ENCODE measurements at regions not wholly inside any gene's neighbourhood (a gene's known extent, or its start where the extent isn't known, plus 50 kb on each side); places are given as distances from the start of the nearest gene placed in this dataset.

GRCh38 chr12:75642226-75642625, 130.8 kb upstream of the KRR1 start:
- H3K36me3 ChIP-seq: no peaks in the 10 kb centered on the region
- TF ChIP-seq CTCF (IDR thresholded peaks at IDR 0.05): no peak
- TF ChIP-seq EZH2phosphoT487 (IDR thresholded peaks at IDR 0.05): no peak
- no peak for TF ChIP-seq EZH2 (IDR thresholded peaks at IDR 0.05)
- H3K27ac ChIP-seq: no peak overlapping the region
- Mint-ChIP-seq H3K9me3 (no peaks in the 10 kb centered on the region), H3K4me1 (peaks cover 33% of the 10 kb centered on the region), H3K27me3 (ENCODE audit: insufficient read depth, low read depth) (peaks cover 2% of the 10 kb centered on the region), H3K27ac (no peak overlapping the region), H3K4me3 (no peak overlapping the region), H3K36me3 (no peaks in the 10 kb centered on the region)
- no peak for DNase-seq (ENCODE audit: low spot score)
- H3K9me3 ChIP-seq (ENCODE audit: low read depth): no peaks in the 10 kb centered on the region
- no peak overlapping the region for H3K4me2 ChIP-seq
- H4K20me1 ChIP-seq (ENCODE audit: low read depth): no peaks in the 10 kb centered on the region
- H2AFZ ChIP-seq (replicated peaks): no peak overlapping the region
- H3K27me3 ChIP-seq: no peaks in the 10 kb centered on the region
- H3F3A ChIP-seq (ENCODE audit: low read depth): no peaks in the 10 kb centered on the region
- H3K4me1 ChIP-seq: no peaks in the 10 kb centered on the region
- no peak overlapping the region for H3K4me3 ChIP-seq
- no peaks in the 10 kb centered on the region for H3K79me2 ChIP-seq (ENCODE audit: low read depth)
- no peak overlapping the region for H3K9ac ChIP-seq

GRCh38 chr12:75641031-75641780, 129.8 kb upstream of the KRR1 start:
- Histone ChIP-seq H3K27me3 (no peaks in the 10 kb centered on the region), H3K79me2 (ENCODE audit: low read depth) (no peaks in the 10 kb centered on the region), H3F3A (ENCODE audit: low read depth) (no peaks in the 10 kb centered on the region), H3K4me1 (no peaks in the 10 kb centered on the region), H3K4me2 (no peak overlapping the region), H3K4me3 (no peak overlapping the region), H3K36me3 (no peaks in the 10 kb centered on the region), H2AFZ (replicated peaks) (no peak overlapping the region), H4K20me1 (ENCODE audit: low read depth) (no peaks in the 10 kb centered on the region), H3K27ac (no peak overlapping the region), H3K9me3 (ENCODE audit: low read depth) (no peaks in the 10 kb centered on the region), H3K9ac (no peak overlapping the region)
- Mint-ChIP-seq H3K27me3 (ENCODE audit: insufficient read depth, low read depth) (peaks cover 2% of the 10 kb centered on the region), H3K4me3 (no peak overlapping the region), H3K9me3 (no peaks in the 10 kb centered on the region), H3K4me1 (peaks cover 29% of the 10 kb centered on the region), H3K36me3 (no peaks in the 10 kb centered on the region), H3K27ac (peak overlapping the region; percentile 13)
- no peak for DNase-seq (ENCODE audit: low spot score)
- TF ChIP-seq CTCF (IDR thresholded peaks at IDR 0.05) (no peak), EZH2phosphoT487 (IDR thresholded peaks at IDR 0.05) (no peak), EZH2 (IDR thresholded peaks at IDR 0.05) (no peak)

- H3K9me3 Mint-ChIP-seq: no peaks in the 10 kb centered on the region
- Histone ChIP-seq H3K9ac (no peak overlapping the region), H3K4me1 (peaks cover 13% of the 10 kb centered on the region), H2AFZ (replicated peaks) (no peak overlapping the region), H3K27me3 (no peaks in the 10 kb centered on the region), H3K36me3 (no peaks in the 10 kb centered on the region), H3K4me3 (no peak overlapping the region), H3K9me3 (ENCODE audit: low read depth) (no peaks in the 10 kb centered on the region), H3F3A (ENCODE audit: low read depth) (peaks cover 5% of the 10 kb centered on the region), H3K27ac (no peak overlapping the region), H3K79me2 (ENCODE audit: low read depth) (no peaks in the 10 kb centered on the region), H4K20me1 (ENCODE audit: low read depth) (no peaks in the 10 kb centered on the region), H3K4me2 (no peak overlapping the region)
- DNase-seq (ENCODE audit: low spot score): no peak
- no peak overlapping the region for H3K27ac Mint-ChIP-seq
- no peaks in the 10 kb centered on the region for H3K36me3 Mint-ChIP-seq
- no peak for TF ChIP-seq CTCF (IDR thresholded peaks at IDR 0.05)
- no peak for TF ChIP-seq EZH2phosphoT487 (IDR thresholded peaks at IDR 0.05)
- TF ChIP-seq EZH2 (IDR thresholded peaks at IDR 0.05): no peak
- H3K27me3 Mint-ChIP-seq (ENCODE audit: insufficient read depth, low read depth): peaks cover 2% of the 10 kb centered on the region
- peaks cover 41% of the 10 kb centered on the region for H3K4me1 Mint-ChIP-seq
- H3K4me3 Mint-ChIP-seq: no peak overlapping the region
Measured at GRCh38 chr12:75638792-75639191, 127.4 kb upstream of the KRR1 start.
